ENCODE measurements at regions not wholly inside any gene's neighbourhood (a gene's known extent, or its start where the extent isn't known, plus 50 kb on each side); places are given as distances from the start of the nearest gene placed in this dataset.

GRCh38 chr3:94775746-94776145, 712.9 kb downstream of the NSUN3 start (continued):
- no peak for TF ChIP-seq YY1 (IDR thresholded peaks at IDR 0.05; ENCODE audit: extremely low read depth, insufficient replicate concordance, low read depth, low read length)
- no peak for TF ChIP-seq CEBPB (IDR thresholded peaks at IDR 0.05; ENCODE audit: low read depth)
- no peak for TF ChIP-seq CBX3 (IDR thresholded peaks at IDR 0.05; ENCODE audit: low read depth)
- no peak for TF ChIP-seq SIN3A (IDR thresholded peaks at IDR 0.05; ENCODE audit: low read depth)
- no peak for TF ChIP-seq SP1 (IDR thresholded peaks at IDR 0.05; ENCODE audit: low read depth)
- no peak for TF ChIP-seq ZFX (IDR thresholded peaks at IDR 0.05)

- no peak overlapping the region for H3K4me3 ChIP-seq (replicated peaks in 1 of 2; ENCODE audit: low read depth in 1 of 2, low read length in 2 of 2)
- no peaks in the 10 kb centered on the region for H3K27me3 ChIP-seq (ENCODE audit: insufficient read depth, low read length)
- H3K27ac ChIP-seq (ENCODE audit: low read depth, low read length) = no peak overlapping the region
- ATAC-seq (no peak), DNase-seq (ENCODE audit: low read depth, low spot score) (no peak)
- H2AFZ ChIP-seq (ENCODE audit: low read depth, low read length, poor library complexity, severe bottlenecking) = no peak overlapping the region
- H3K4me1 ChIP-seq (ENCODE audit: control insufficient read depth in 1 of 2, insufficient read depth in 2 of 2, low read length in 2 of 2) = no peaks in the 10 kb centered on the region
- no peaks in the 10 kb centered on the region for H3K9me2 ChIP-seq (ENCODE audit: insufficient read depth)
- no peak overlapping the region for H3K4me2 ChIP-seq (ENCODE audit: low read length)
- no peaks in the 10 kb centered on the region for H3K79me2 ChIP-seq (ENCODE audit: insufficient read depth, low read length)
- no peak overlapping the region for H3K9ac ChIP-seq (ENCODE audit: low read length)
- peaks cover 10 to 25% of the 10 kb centered on the region in 2 experiments; a peak in 3 of 4 replicates for H3K9me3 ChIP-seq (ENCODE audit: control insufficient read depth in 1 of 2, insufficient read depth in 1 of 2, low read depth in 1 of 2, low read length in 2 of 2)
- ChIA-PET RAD21 (ENCODE audit: low non-redundant PET in 1 of 2, low total read pairs in 2 of 2, uncharacterized antibody in 2 of 2, unreplicated experiment in 2 of 2) (no interaction called here), CTCF (no interaction called here), POLR2A (no interaction called here)
- no peaks in the 10 kb centered on the region for H4K20me1 ChIP-seq (ENCODE audit: insufficient read depth)
- H3K36me3 ChIP-seq (ENCODE audit: control insufficient read depth in 1 of 2, insufficient read depth in 2 of 2, low read length in 2 of 2) = no peaks in the 10 kb centered on the region
- TF ChIP-seq EZH2phosphoT487 (IDR thresholded peaks at IDR 0.05; ENCODE audit: borderline replicate concordance) (no peak), ATF3 (IDR thresholded peaks at IDR 0.05) (no peak)
- BruUV-seq (replicated peaks) = no TSS peak
- intact Hi-C loops (cut with micrococcal nuclease) = no loop called here
Observed at GRCh38 chr3:94776401-94776915, 713.6 kb downstream of the NSUN3 start.

- Histone ChIP-seq H3K9me3 (ENCODE audit: control insufficient read depth in 1 of 2, insufficient read depth in 1 of 2, low read depth in 1 of 2, low read length in 2 of 2) (peaks cover 14 to 22% of the 10 kb centered on the region in 2 experiments; a peak in 2 of 4 replicates), H3K9me2 (ENCODE audit: insufficient read depth) (no peaks in the 10 kb centered on the region), H3K4me2 (ENCODE audit: low read length) (no peak overlapping the region), H2AFZ (ENCODE audit: low read depth, low read length, poor library complexity, severe bottlenecking) (no peak overlapping the region), H3K27ac (ENCODE audit: low read depth, low read length) (no peak overlapping the region), H3K27me3 (ENCODE audit: insufficient read depth, low read length) (no peaks in the 10 kb centered on the region), H4K20me1 (ENCODE audit: insufficient read depth) (no peaks in the 10 kb centered on the region), H3K79me2 (ENCODE audit: insufficient read depth, low read length) (no peaks in the 10 kb centered on the region), H3K4me3 (replicated peaks in 1 of 2; ENCODE audit: low read depth in 1 of 2, low read length in 2 of 2) (no peak overlapping the region), H3K36me3 (ENCODE audit: control insufficient read depth in 1 of 2, insufficient read depth in 2 of 2, low read length in 2 of 2) (no peaks in the 10 kb centered on the region), H3K9ac (ENCODE audit: low read length) (no peak overlapping the region), H3K4me1 (ENCODE audit: control insufficient read depth in 1 of 2, insufficient read depth in 2 of 2, low read length in 2 of 2) (no peaks in the 10 kb centered on the region)
- no peak for DNase-seq (ENCODE audit: low read depth, low spot score)
- CTCF ChIA-PET = no interaction called here
- RAD21 ChIA-PET (ENCODE audit: low non-redundant PET in 1 of 2, low total read pairs in 2 of 2, uncharacterized antibody in 2 of 2, unreplicated experiment in 2 of 2) = no interaction called here
- no TSS peak for BruUV-seq (replicated peaks)
- ATAC-seq = no peak
- POLR2A ChIA-PET = no interaction called here
- intact Hi-C loops (cut with micrococcal nuclease) = no loop called here
- TF ChIP-seq POLR2A (IDR thresholded peaks at IDR 0.05; ENCODE audit: borderline replicate concordance, extremely low read depth, insufficient read depth, insufficient read length) (no peak), YY1 (IDR thresholded peaks at IDR 0.05; ENCODE audit: extremely low read depth, insufficient replicate concordance, low read depth, low read length) (no peak), JUND (IDR thresholded peaks at IDR 0.05) (no peak), FOSL1 (IDR thresholded peaks at IDR 0.05; ENCODE audit: low read depth) (no peak), EGR1 (IDR thresholded peaks at IDR 0.05; ENCODE audit: low read depth) (no peak), ZFX (IDR thresholded peaks at IDR 0.05) (no peak), REST (IDR thresholded peaks at IDR 0.05; ENCODE audit: low read depth) (no peak), CBX3 (IDR thresholded peaks at IDR 0.05; ENCODE audit: low read depth) (no peak), CEBPB (IDR thresholded peaks at IDR 0.05; ENCODE audit: low read depth) (no peak), ATF3 (IDR thresholded peaks at IDR 0.05) (no peak), CTCF (IDR thresholded peaks at IDR 0.05 in 2 of 3, conservative IDR thresholded peaks at IDR 0.05 in 1 of 3; ENCODE audit: borderline replicate concordance in 1 of 3, insufficient read depth in 1 of 3, low read depth in 2 of 3, low read length in 2 of 3) (no peak)
Observed at GRCh38 chr3:94778289-94778688, 715.4 kb downstream of the NSUN3 start.
